ENCODE measurements at regions not wholly inside any gene's neighbourhood (a gene's known extent, or its start where the extent isn't known, plus 50 kb on each side); places are given as distances from the start of the nearest gene placed in this dataset.

GRCh38 chr11:26830218-26830617 is 108.4 kb upstream of the SLC5A12 start:
- DNase-seq (no peak), ATAC-seq (no peak)
- Histone ChIP-seq H3K36me3 (no peaks in the 10 kb centered on the region), H3K4me3 (no peak overlapping the region), H3K27ac (no peak overlapping the region), H3K9me3 (peaks cover 0 to 5% (median 0%) of the 10 kb centered on the region in 11 donors), H3K4me1 (no peaks in the 10 kb centered on the region), H3K27me3 (no peaks in the 10 kb centered on the region)
- intact Hi-C loops (cut with DNase I), result no loop called here
- TF ChIP-seq, protein P1, sequence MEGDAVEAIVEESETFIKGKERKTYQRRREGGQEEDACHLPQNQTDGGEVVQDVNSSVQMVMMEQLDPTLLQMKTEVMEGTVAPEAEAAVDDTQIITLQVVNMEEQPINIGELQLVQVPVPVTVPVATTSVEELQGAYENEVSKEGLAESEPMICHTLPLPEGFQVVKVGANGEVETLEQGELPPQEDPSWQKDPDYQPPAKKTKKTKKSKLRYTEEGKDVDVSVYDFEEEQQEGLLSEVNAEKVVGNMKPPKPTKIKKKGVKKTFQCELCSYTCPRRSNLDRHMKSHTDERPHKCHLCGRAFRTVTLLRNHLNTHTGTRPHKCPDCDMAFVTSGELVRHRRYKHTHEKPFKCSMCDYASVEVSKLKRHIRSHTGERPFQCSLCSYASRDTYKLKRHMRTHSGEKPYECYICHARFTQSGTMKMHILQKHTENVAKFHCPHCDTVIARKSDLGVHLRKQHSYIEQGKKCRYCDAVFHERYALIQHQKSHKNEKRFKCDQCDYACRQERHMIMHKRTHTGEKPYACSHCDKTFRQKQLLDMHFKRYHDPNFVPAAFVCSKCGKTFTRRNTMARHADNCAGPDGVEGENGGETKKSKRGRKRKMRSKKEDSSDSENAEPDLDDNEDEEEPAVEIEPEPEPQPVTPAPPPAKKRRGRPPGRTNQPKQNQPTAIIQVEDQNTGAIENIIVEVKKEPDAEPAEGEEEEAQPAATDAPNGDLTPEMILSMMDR (IDR thresholded peaks at IDR 0.05), result no peak
- 85 to 86% methylated on average over 1 of the region's 1 CpG for WGBS, 2 donors

DNA sequence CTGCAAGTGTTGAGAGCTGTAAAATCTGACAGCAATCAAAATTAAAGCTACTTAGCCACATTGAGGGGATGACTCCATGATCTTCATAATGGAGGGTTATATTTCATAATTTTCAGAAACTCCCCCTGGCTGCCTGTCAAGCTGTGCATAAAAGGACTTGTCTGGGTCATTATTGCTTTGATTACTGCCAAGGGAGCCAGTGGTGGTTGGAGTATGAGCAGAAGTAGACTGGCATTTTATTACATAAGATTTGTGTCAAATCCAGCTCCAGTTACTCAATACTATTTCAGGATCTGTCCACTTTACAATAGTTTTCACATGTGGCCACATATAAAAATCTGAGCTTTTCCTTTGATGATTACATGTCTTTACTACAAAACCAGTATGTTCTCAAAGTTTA is 108.9 kb upstream of the SLC5A12 start:
- Histone ChIP-seq H3K27ac (no peak overlapping the region), H3K36me3 (no peaks in the 10 kb centered on the region), H3K9me3 (peaks cover 0 to 3% (median 0%) of the 10 kb centered on the region in 11 donors), H3K27me3 (no peaks in the 10 kb centered on the region), H3K4me3 (no peak overlapping the region), H3K4me1 (no peaks in the 10 kb centered on the region)
- DNase-seq (no peak), ATAC-seq (no peak)
- TF ChIP-seq, protein P1 (IDR thresholded peaks at IDR 0.05), result no peak
- intact Hi-C loops (cut with DNase I), result no loop called here

- intact Hi-C loops (cut with DNase I), result no loop called here
- H3K27me3 ChIP-seq, result no peaks in the 10 kb centered on the region
These were observed 112.7 kb upstream of the SLC5A12 start for GRCh38 chr11:26834601-26835000.

DNA sequence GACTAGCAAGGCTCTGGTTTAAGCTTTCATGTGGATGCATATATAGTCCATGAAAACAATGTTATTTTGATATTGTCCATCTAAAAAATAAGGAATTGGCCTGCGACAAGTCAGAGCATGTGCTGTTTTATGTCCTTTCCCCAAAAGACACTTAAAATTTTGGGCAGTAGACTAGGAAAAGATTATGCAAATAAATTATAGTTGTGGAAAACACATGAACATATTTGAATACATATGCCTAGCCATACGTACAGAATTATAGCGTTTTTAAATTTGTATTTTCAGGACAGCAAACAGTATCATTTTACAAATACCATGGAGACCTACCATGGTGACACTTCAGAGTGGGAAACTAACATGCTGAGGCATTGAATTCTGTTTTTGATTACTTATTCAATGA is 113.8 kb upstream of the SLC5A12 start:
- 94 to 99% methylated on average over 3 of the region's 3 CpGs for WGBS, 2 donors
- H3K27me3 ChIP-seq, result no peaks in the 10 kb centered on the region
- H3K36me3 ChIP-seq, result no peaks in the 10 kb centered on the region
- H3K9me3 ChIP-seq, result no peaks in the 10 kb centered on the region
- H3K4me3 ChIP-seq, result no peak overlapping the region
- DNase-seq (no peak), ATAC-seq (no peak)
- TF ChIP-seq, protein P1 (IDR thresholded peaks at IDR 0.05), result no peak
- no peak overlapping the region for H3K27ac ChIP-seq
- H3K4me1 ChIP-seq, result no peaks in the 10 kb centered on the region
- intact Hi-C loops (cut with DNase I), result no loop called here

More at GRCh38 chr11:26834601-26835000, 112.7 kb upstream of the SLC5A12 start:
- Histone ChIP-seq H3K9me3 (no peaks in the 10 kb centered on the region), H3K36me3 (no peaks in the 10 kb centered on the region), H3K4me1 (no peaks in the 10 kb centered on the region), H3K4me3 (no peak overlapping the region), H3K27ac (no peak overlapping the region)
- ATAC-seq, result no peak
- TF ChIP-seq, protein P1 (IDR thresholded peaks at IDR 0.05), result no peak
- no peak for DNase-seq

- TF ChIP-seq, protein P1 (IDR thresholded peaks at IDR 0.05), result no peak
- intact Hi-C loops (cut with DNase I), result no loop called here
- no peak overlapping the region for H3K4me3 ChIP-seq
- no peaks in the 10 kb centered on the region for H3K36me3 ChIP-seq
- H3K27ac ChIP-seq, result no peak overlapping the region
- 84 to 91% methylated on average over 2 of the region's 2 CpGs for WGBS, 2 donors
- H3K4me1 ChIP-seq, result peaks cover 0 to 8% (median 0%) of the 10 kb centered on the region in 9 donors
- no peaks in the 10 kb centered on the region for H3K9me3 ChIP-seq
- DNase-seq, result no peak
- H3K27me3 ChIP-seq, result no peaks in the 10 kb centered on the region
- no peak for ATAC-seq
These were observed 115.3 kb upstream of the SLC5A12 start for GRCh38 chr11:26837154-26837553.
